MV-4-11 (cell line): ENCODE measurements at regions not wholly inside any gene's neighbourhood (a gene's known extent, or its start where the extent isn't known, plus 50 kb on each side); places are given as distances from the start of the nearest gene placed in this dataset.
"Not testable (repeated sequence)": the region's sequence is repeated elsewhere in the genome, so short reads cannot be mapped to it uniquely, and the experiment has no call there.

Source experiments
- DNase-seq: peaks from one replicate; lab custom pipeline; 2025; lab: John Stamatoyannopoulos, UW

GRCh38 chr16:88200154-88200895 lies 182.4 kb upstream of the ZNF469 start:
- not testable (repeated sequence) for DNase-seq

- DNase-seq = no peak
Observed at GRCh38 chr16:88200896-88201185, 181.9 kb upstream of the ZNF469 start.

DNA sequence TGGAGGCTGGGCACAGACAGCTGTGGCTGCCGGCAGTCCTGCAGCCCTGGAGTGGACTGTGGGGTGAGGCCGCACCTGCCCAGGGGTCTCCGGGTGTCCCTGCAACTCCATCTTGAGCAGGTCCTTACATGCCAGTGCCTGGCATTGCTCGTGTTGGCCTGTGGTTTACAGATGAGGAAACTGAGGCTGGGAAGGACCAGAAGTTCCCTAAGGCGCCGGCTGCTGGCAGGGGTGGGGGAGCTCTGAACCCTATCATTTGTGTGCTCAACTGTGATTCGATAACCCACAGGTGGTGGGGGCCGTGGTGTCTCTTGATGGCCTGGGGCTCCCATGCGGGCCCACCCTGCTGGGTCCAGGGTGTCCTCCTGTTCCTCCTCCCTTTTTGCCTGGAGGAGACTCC lies 181.1 kb upstream of the ZNF469 start:
- DNase-seq = not testable (repeated sequence)

DNA sequence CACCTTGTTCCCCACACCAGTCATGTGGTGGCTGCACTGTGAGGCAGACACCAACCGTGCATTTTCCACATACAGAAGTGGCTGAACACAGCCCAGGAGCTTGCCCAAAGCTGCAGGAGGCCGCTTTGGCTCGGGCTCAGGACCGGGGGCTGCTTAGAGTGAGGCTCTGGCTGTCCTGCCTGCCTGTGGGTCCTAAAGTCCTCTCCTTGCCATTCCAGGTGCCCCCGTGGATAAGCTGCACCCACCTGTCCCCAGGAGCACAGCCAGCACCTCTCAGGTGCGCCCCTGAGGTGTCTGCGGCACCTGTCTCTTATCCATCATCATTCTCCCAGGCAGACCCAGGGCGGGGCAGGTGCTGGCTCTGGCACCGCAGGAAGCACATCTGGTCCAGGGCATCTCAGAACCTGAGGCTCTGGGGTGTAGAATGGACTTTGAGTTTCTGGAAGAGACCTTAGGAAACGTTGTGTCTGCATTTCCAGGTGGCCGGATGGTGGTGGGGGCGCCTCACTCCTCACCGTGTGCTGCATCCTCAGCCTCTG lies 180.5 kb upstream of the ZNF469 start:
- DNase-seq = no peak

GRCh38 chr16:88202856-88203681 lies 179.7 kb upstream of the ZNF469 start:
- DNase-seq = not testable (repeated sequence)

DNA sequence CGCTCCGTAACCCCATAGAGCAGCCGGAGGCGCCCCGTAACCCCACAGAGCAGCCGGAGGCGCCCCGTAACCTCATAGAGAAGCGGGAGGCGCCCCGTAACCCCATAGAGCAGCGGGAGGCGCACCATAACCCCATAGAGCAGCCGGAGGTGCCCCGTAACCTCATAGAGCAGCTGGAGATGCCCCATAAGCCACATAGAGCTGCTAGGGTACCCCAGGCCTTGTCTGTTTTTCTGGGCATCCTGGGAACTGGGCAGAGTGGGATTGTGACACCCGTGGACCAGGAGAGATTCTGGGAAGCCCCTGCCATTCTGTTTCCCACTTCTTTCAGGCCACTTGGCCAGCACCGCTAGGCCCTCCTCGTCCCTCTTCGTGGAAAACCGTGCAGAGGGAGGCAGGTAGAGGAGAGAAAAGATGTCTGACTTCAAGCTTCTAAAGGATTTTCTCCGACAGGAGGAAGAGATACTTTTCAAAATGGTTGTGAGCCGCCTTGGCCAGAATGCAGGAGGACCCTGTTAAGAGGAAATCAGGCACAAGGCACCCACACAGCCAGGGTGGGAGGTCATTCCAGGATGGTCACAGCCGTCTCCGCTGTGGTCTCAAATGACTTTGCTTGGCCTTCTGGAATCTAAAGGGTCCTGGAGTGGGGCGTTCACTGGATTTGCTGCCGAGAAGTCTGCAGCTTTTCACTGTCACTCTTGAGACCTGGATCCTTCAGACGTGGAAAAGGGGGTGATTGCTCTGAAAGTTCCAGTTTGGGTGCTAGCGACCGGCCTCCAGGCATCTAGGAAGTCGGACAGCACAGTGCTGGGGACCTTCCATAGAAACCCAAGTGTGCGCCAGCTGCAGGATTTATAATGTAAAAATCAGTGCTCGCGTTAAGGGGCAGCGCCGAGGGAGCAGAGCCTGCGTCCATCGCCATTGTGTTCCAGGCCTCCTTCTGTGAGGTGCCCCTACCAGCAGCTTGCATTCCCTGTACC lies 178.3 kb upstream of the ZNF469 start:
- DNase-seq = not testable (repeated sequence)

GRCh38 chr16:88205482-88205881 lies 177.3 kb upstream of the ZNF469 start:
- not testable (repeated sequence) for DNase-seq

DNA sequence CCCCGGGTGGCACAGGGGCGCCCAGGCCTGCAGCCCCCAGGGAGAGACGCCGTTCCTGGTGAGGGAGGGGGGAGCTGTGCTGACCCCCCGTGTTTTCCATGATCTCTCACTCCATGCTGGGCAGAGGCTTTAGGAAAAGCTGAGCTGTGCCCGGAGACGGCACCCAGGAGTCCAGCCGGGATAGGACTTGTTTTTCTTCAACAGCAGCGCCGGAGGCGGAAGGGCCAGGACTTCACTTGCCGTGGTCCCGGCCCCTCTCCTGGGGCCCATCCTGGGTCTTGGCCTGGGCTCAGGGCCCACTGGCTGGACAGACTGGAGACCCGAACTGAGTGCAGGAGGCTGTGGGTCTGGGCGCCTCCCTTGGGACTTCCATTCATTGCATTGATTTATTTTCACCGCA lies 176.8 kb upstream of the ZNF469 start:
- DNase-seq = not testable (repeated sequence)

- DNase-seq = not testable (repeated sequence)
Observed at GRCh38 chr16:88206516-88206915, 176.2 kb upstream of the ZNF469 start.

DNA sequence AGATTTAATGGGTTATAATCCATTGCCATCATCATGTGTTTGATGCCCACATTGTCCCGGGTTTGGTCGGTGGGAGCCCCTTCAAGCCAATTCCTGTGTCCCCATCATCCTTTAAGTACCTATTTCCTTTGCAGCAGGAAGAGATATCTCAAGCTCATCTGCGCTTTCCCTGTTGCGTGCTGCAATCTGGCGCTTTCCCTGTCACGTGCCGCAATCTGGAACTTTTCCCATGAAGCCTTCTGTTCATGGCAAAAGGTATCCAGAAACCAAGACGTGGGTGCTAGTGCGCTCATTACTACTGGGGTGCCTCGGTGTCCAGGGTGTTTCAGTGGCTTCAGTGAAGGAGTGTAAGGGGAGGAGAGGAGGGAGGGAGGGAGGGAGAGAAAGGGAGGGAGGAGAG lies 174.6 kb upstream of the ZNF469 start:
- DNase-seq = no peak

- not testable (repeated sequence) for DNase-seq
Observed at GRCh38 chr16:88208776-88209175, 174.0 kb upstream of the ZNF469 start.

- DNase-seq = not testable (repeated sequence)
Observed at GRCh38 chr16:88209579-88209978, 173.2 kb upstream of the ZNF469 start.

- not testable (repeated sequence) for DNase-seq
Observed at GRCh38 chr16:88213937-88214336, 168.8 kb upstream of the ZNF469 start.

DNA sequence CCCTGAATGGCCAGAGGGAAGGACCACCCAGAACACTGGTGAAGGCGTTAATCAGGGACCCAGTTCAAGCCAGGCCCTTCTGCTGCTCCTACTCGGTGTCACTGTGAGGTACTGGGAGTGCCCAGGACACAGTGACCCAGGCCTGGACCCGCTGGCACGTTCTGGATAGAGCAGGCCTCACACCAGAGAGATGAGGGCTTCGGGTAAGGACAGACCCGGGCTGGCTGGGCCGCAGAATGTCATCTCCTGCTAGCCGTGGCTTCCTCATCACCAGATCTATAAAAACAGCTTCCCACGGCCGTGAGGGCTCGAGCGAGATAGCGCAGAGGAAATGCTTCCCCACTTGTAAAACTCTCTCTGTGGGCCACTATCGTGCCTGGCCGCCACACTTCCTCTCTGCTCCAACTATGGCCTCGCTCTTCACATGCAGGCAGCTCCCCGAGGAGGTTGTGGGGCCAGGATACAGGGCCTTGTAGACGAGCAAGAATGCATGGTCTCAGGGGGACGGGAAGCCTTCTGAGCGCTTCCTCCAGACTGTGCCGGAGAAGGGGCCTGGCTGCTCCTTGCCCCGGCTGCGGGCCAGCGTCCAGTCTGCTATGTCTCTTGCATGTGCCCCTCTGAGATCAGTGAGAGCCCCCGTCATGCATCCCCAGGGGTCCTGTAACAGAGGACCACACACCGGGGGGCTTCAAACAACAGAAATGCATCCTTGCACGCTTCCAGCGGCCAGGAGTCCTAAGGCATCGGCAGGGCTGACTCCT lies 161.6 kb upstream of the ZNF469 start:
- not testable (repeated sequence) for DNase-seq

DNA sequence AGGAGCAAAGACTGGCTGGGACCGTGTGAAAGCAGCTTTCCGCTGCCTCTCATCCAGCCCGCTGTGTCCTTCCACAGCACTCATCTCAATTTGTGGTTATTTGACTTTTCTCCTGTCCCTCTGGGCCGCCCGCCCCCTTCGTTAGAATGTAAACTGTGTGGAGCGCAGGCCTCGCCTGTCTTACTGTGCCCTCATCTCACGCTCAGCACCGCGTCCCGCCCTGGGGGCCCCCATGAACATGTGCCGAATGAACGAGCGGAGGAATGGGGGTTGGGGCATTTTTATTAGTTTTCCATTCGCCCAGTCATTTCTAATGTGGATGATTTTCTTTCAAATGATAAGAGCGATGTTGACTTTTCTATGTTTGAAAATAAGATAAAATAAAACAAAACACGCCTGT lies 159.1 kb upstream of the ZNF469 start:
- not testable (repeated sequence) for DNase-seq

DNA sequence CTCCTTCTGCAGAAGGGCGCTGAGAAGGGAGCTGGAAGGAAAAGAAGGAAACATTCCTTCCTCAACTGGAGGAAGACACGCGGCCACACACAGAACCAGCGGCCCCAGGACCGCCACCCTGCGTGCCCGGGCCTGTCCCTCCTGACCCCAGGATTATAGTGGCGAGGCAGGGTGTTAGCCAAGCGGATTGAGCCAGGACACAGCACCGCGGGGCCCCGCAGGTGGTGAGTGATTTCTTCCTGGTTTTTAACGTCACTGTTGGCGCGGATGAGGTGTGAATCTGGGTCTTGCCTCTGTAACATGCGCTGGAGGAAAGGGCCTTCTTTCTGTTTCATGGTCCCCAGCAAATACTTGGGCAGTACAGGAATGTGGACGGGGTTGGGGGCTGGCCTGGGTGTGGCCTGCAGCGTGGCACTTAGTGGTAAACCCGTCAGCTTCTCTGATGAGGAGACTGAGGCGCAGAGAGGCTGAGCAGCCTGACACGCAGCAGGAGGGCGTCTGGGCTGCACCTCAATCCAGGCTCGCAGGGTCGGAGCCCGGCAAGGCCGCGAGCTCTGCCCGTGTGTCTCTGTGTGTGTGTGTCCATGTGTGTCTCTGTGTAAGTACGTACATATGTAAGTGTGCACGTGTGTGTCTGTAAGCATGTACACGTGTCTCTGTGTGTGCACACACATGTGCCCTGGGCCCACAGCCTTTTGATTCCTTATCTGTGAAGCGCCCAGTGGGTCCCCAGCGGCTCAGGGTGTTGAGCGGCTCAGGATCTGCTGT lies 158.4 kb upstream of the ZNF469 start:
- not testable (repeated sequence) for DNase-seq

DNA sequence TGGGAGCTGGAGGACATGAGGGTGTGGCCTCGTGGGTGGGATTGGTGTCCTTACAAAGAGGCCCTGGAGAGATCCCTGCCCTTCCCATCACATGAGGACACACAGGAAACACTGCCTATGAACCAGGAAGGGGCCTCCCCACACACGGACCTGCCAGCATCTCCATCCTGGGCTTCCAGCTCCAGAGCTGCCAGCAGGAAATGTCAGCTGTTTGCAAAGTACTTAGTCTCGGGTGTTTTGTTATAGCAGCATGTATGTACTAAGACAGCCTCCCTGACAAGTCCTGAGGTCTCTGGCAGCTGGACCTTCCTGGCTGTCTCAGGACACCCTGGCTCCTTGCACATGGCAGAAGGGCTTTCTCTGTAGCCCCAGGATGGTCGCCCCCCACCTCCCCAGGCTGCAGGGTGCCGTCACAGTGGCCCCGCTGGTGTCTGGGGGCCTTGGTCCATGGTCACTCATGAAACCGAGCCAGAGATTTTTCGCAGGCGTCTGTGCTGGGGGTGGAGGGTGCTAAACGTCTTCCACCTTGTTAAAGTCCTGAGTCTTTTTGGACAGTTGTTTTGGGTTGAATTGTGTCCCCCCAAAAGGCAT lies 157.0 kb upstream of the ZNF469 start:
- DNase-seq = not testable (repeated sequence)

GRCh38 chr16:88226302-88226701 lies 156.5 kb upstream of the ZNF469 start:
- DNase-seq = not testable (repeated sequence)

DNA sequence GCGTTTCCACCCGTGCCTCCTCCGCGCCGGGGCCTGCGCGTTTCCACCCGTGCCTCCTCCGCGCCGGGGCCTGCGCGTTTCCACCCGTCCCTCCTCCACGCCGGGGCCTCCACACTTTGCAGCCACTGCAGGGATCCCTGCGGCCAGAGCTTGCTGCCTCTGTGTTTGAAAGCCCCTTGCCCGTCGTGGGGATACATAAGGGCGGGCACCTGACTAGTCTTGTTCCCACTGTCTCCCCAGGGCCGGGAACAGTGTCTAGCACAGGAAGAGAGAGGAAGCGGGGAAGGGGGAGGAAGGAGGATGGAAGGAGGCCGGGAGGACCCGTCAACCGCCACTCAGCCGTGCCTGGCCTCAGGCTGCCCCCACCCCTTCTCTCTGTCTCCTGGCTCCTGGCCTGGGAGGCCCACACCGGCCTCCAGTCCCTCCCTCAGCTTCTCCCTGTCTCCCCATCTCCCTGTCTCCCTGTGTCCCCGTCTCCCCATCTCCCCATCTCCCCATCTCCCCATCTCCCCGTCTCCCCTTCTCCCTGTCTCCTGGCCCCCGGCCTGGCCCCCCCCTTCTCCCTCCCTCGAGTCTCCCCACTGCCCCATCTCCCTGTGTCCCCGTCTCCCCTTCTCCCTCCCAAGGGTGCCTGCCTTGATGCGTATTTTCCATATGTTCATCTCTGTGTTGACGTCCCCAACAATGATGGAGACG lies 155.6 kb upstream of the ZNF469 start:
- DNase-seq = not testable (repeated sequence)
